ENCODE measurements at regions not wholly inside any gene's neighbourhood (a gene's known extent, or its start where the extent isn't known, plus 50 kb on each side); places are given as distances from the start of the nearest gene placed in this dataset.

GRCh38 chr6:48057601-48058000, 53.4 kb downstream of the PTCHD4 start:
- no peak for DNase-seq

- no peak for DNase-seq
Measured at GRCh38 chr6:48048451-48049146, 62.4 kb downstream of the PTCHD4 start.

- DNase-seq, result no peak
Measured at GRCh38 chr6:48041894-48042293, 69.1 kb downstream of the PTCHD4 start.

- no peak for DNase-seq
Measured at GRCh38 chr6:48037946-48038345, 73.1 kb downstream of the PTCHD4 start.

- peak; percentile 86 for DNase-seq
Measured at GRCh38 chr6:48036316-48036715, 74.7 kb downstream of the PTCHD4 start.

GRCh38 chr6:48032151-48032550, 78.8 kb downstream of the PTCHD4 start:
- peak; percentile 27 for DNase-seq

GRCh38 chr6:48031711-48032110, 79.3 kb downstream of the PTCHD4 start:
- DNase-seq, result no peak

GRCh38 chr6:48027704-48028435, 83.1 kb downstream of the PTCHD4 start:
- DNase-seq, result peak; percentile 21

GRCh38 chr6:48024956-48025355, 86.0 kb downstream of the PTCHD4 start:
- DNase-seq, result no peak

GRCh38 chr6:48021904-48022303, 89.1 kb downstream of the PTCHD4 start:
- no peak for DNase-seq

- peak; percentile 34 for DNase-seq
Measured at GRCh38 chr6:48016020-48016755, 94.8 kb downstream of the PTCHD4 start.

GRCh38 chr6:47992809-47993208, 118.2 kb downstream of the PTCHD4 start:
- DNase-seq, result no peak

- no peak for DNase-seq
Measured at GRCh38 chr6:47983491-47983890, 127.5 kb downstream of the PTCHD4 start.

- DNase-seq, result no peak
Measured at GRCh38 chr6:47977314-47977713, 133.7 kb downstream of the PTCHD4 start.

- no peak for DNase-seq
Measured at GRCh38 chr6:47974106-47974505, 136.9 kb downstream of the PTCHD4 start.

- no peak for DNase-seq
Measured at GRCh38 chr6:47970826-47971225, 140.2 kb downstream of the PTCHD4 start.

- no peak for DNase-seq
Measured at GRCh38 chr6:47967843-47968242, 143.2 kb downstream of the PTCHD4 start.

GRCh38 chr6:47964969-47965368, 146.0 kb downstream of the PTCHD4 start:
- no peak for DNase-seq

- DNase-seq, result no peak
Measured at GRCh38 chr6:47952640-47953039, 158.4 kb downstream of the PTCHD4 start.

GRCh38 chr6:47944846-47945245, 163.0 kb downstream of the OPN5 start:
- no peak for DNase-seq

- no peak for DNase-seq
Measured at GRCh38 chr6:47938405-47938804, 156.6 kb downstream of the OPN5 start.

- DNase-seq, result no peak
Measured at GRCh38 chr6:47936820-47937219, 155.0 kb downstream of the OPN5 start.

GRCh38 chr6:47934023-47934422, 152.2 kb downstream of the OPN5 start:
- no peak for DNase-seq

- no peak for DNase-seq
Measured at GRCh38 chr6:47932575-47932974, 150.7 kb downstream of the OPN5 start.
